ENCODE measurements at regions not wholly inside any gene's neighbourhood (a gene's known extent, or its start where the extent isn't known, plus 50 kb on each side); places are given as distances from the start of the nearest gene placed in this dataset.

DNA sequence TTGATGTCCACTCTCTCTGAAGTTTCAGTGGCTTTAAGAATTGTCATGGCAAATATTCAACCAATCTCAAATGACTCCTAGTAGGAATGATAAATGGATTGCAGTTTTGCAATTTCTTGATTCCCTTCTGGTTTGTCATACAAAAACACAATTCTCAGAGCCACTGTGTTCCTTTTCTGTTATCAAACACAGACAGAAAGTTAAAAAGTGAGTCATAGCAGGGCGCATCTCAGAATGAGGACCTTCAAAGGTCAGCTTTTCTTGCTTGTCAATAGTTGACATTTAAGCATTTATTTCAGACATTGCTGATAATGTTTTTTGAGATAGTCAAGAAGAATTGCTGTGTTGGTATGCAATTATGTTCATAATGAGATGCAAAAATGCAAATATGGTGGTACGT lies 405.9 kb downstream of the NR2F2 start:
- DNase-seq (ENCODE audit: low spot score): no peak

DNA sequence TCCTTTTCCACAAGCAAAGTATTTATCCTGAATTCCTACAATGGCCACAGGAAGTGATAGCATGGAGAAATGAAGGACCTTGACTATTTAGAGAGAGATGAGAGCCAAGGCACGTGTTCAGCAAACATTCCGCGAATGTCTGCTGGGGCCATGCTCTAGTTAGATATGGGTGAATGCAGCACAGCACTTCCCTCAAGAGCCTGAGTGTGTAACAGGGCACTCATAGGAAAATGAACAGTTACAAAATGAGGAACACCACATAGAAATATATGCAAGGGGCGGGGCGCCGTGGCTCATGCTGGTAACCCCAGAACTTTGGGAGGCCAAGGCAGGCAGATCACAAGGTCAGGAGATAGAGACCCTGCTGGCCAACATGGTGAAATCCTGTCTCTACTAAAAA lies 406.9 kb downstream of the NR2F2 start:
- no peak for DNase-seq (ENCODE audit: low spot score)

DNA sequence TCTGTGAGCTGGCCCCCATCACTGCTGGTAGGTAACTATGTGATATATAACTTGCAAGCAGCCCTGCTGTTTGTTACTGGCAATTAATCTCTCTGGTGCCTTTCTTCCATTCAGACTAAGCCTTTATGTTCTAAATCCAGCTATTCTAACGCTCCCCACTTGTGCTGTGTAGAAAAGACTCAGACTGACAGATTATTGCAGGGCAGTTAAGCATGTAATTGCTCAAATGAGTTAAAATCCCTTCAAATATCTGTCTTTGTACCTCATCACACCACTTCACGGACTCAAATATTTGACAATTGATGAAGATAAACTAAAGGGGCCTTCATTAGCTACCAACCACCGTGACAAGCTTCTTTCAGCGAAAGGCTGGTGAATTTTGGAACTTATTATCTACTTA lies 416.2 kb downstream of the NR2F2 start:
- DNase-seq (ENCODE audit: low spot score): no peak

DNA sequence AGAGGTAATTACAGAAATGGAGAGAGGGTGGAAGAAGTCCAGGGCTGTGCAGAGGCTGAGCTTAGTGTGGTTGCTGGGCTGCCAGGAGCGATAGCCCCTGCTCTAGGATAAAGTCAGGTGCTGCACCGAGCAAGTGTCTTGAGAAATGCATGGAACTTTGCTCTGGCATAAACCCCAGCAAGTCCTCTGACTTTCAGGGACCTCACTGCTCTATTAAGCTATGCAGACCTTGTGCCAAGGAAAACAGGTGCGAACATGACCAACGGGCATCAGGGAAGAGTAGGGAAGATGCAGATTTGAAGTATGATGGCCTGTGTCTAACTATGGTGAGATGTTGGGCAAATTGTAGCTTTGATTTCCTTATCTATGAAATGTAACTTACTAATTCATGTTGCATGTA lies 416.8 kb downstream of the NR2F2 start:
- no peak for DNase-seq (ENCODE audit: low spot score)

DNA sequence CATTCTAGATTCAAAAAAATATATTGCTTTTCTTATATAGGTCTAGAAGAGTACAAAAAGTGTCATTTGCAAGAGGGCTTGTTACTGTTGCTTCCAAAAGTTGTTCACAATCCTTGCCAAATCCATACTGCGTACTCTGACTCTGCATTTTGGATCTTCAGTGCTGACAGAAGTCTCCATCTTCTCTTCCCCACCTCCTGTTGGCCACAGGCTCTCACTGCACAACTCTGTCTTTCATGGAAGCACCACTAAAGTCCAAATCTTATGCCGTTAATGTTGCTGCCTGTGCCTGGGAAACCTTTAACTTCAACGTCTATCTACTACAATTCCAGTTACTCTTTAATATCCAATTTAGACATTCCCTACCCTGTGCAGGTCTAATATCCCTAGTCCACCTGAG lies 419.9 kb downstream of the NR2F2 start:
- DNase-seq (ENCODE audit: low spot score): no peak

DNA sequence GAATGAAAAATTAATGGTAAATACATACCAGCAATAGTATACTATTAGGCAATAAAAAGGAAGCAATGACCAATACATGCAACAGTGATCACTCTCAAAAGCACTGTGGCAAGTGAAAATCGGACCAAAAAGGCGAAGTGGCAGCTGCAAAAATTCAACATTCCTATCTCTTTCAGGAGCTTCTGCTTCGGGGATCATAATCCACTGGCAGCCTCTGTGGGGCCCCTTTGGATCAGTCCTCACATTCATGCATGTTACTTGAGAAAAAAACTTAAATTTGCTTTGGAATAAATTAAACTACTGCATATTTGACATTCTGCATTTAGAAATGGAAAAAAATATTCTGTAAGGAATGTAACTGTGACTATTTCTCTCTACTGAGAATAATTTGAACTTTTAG lies 425.6 kb downstream of the NR2F2 start:
- no peak for DNase-seq (ENCODE audit: low spot score)

DNA sequence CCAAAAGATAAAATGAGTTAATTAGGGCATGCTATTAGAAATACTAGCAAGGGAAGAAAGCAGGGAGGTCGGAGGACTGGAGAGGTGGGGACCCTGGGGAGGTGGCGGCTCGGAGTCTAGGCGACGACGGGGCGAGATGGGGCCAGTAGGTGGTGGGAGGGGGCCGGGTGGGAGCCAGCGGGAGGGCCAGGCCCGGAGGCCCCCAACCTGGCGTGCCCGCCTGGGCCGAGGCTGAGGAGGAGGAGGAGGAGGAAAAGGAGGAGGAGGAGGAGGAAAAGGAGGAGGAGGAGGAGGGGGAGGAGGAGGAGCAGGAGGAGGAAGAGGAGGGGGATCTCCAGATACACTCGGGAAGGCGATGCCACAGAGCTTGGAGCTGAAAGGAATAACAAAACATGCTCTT lies 426.2 kb downstream of the NR2F2 start:
- no peak for DNase-seq (ENCODE audit: low spot score)

DNA sequence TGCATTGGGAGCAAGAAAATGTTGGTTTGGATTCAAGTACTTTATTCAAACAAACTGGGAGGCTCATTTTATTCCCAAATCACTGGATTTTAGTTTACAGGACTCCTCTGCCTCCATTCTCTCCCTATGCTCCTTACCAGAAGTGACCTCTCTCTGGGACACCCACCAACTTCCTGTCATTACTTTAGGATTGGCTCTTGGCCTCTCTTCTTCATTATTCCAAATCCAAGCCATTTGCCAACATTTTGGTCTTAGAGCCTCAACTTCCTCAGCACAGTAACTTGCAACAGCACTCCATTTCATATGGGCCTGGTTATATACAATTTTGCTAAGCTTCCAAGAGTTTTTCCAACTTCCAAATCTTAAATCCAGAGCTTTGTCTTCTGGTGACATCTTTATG lies 432.1 kb downstream of the NR2F2 start:
- DNase-seq (ENCODE audit: low spot score): no peak

DNA sequence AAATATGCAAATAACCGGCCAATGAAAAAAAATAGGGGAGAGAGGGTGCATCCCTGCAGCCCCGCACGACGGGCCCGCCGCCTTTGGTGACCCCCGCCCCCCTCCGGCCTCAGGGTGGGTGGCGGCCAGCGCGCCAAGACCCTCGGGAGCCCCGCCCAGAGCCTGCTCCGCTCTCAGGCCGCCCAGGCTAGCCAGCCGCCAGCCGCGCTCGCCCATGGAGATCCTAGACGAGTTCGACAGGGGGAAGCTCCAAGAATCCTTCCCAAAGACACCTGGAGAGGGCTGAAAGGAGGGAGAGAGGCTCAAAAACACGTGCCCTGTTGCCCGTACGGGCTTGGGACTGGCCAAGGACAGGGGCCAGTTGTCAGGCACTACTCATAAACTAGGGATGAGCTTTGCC lies 434.0 kb downstream of the NR2F2 start:
- no peak for DNase-seq (ENCODE audit: low spot score)

DNA sequence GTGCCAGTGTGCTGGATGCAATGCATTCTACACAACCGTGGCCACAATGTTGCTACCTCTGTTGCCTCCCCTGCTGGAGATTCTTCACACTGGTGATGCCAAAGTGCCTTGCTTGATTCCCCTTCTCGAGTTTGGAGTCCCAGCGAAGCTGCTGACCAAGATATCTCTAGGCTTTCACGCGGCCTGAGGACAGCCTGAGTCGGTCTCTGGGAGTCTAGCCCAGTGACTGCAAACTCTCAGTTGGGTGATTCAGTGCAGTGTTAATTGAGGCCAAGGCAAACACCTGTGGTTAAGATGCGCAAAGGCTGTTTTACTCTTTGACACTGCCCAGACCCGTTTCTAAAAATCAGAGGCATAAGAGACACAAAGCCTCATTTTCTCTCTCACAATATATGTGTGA lies 434.4 kb downstream of the NR2F2 start:
- DNase-seq (ENCODE audit: low spot score): no peak

DNA sequence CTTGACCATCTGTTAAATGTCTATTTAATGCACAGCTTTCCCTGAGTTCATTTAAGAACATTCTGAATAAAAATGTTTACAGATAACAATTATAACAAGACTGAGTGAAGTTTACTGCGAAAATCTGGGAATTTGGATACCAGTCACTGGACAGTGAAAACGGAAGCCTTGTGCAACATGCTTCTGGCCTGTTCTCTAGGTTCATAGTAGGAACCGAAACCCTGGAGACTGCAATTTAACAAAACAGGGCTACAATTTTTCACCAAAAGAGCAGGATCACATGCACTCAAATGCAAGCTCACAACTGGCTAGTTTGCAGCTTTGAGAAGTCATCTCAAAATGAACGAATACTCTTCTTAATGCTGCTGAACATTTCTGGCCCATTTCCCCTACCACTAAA lies 435.9 kb downstream of the NR2F2 start:
- DNase-seq (ENCODE audit: low spot score): no peak

DNA sequence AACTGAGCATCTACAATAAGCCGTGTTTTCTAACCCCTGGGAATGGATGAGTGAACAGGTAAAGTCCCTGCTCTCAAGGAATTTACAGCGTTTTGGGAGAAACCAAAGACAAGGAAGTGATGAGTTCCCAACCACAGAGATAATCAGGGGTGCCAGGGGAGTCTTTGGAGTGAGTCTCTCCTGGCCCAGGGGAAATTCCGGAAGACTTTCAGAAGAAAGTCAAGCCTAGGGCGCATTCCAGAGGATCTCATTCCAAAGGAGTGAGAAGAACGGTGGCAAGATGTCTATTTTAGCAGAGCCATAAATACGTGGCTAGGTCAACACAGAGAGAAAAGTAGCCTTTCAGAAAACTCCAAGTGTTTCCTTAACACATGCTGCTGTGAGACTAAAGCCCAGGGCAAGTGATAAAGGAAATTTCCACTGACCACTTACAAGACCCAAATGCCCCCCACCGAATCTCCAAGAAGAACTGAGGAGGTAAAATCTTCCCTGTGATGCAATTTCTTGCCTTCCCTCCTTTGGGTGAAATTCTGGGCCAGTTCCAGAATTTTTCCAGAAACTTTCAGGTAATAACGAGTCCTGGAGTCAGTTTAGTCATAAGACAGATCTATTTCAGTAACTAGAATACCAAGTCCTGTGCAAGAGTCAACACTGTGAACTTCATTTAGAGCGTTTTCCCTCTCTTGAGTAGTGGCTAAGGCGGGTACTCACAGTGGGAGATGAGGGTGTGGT lies 437.4 kb downstream of the NR2F2 start:
- peak; percentile 41 for DNase-seq (ENCODE audit: low spot score)

DNA sequence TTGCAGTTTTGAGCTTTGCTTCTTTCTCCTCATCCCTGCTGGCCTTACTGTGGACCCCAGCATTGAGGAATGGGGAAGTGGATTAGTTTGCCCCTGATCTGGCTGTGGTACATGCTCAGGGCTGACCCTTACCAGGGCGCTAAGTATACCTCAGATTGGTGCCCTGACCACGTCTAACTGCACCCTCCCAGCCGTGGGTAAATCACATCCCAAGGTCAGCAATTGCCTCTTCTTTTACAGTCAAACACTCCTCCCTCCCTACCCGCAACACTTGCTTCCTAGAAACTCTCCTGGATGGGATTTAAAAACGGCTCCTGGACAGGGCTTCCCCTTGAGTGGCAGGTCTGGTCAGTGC lies 437.9 kb downstream of the NR2F2 start:
- no peak for DNase-seq (ENCODE audit: low spot score)

DNA sequence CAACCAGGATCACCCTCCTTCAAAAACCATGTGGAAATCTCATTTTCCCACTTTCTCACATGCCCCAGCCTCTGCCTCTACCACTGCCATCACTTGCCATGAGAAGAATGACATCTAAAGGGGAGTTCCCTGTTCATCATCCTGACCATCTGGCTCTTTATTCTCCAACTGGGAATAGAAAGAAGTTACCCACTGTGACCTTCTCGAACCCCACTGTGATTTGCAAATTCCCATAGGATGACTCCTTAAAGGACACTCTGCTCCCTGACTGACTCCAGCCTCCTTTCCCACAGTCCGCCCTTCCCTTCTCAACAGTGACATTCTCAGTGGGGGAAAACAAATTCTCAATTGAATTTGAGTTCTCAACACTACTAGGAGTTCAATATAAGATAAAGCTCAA lies 440.5 kb downstream of the NR2F2 start:
- DNase-seq (ENCODE audit: low spot score): no peak

DNA sequence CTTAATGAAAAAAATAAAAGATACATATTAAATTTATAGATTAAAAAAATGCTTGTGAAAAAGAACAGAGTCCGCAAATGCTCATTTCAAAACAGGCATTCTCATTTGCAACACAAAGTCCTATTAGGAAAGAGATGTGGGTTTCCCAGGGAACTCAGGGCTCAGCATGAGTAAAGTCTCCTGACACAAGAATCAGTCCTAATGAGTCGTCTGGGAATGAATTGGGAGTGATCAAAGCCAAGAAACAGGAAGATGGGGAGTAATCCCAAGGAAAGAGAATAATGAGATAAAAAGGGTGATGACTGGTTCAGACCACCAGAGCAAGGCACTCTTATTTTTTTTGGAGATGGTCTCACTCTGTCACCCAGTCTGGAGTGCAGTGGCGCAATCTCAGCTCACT lies 443.7 kb downstream of the NR2F2 start:
- no peak for DNase-seq (ENCODE audit: low spot score)

DNA sequence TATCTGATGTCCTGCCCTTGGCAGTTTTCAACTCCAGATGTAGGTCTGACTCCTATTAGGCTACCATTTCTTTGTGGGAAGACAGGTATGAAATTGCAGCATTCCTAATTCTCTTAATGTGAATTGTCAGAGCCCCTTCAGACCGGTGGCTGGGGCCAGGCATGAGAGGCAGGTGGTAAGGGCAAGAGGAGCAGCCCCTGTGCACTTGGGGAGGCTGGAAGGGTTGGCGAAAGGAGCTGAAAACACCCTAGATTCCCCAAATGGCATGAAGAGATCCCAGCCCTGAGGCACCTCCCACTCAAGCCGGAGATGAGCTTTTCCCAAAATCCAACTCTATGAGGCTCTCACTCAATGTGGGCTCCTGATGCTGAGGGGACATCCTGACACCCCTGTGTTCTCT lies 453.2 kb downstream of the NR2F2 start:
- no peak for DNase-seq (ENCODE audit: low spot score)

DNA sequence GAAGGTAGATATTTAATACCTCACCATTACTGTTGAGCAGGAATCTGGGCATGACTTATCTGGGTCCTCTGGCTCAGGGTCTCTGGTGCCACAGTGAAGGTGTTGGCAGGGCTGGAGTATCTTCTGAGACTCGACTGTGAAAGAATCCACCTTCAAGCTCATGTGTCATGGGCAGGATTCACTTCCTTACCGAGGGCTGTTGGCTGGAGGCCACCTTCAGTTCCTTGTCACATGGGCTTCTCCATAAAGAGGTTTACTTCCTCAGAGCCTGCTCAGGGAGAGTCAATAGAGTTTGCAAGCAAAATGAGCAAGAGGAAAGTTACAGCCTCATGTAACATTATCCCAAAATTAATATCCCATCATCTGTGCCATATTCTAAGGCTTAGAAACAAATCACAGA lies 459.5 kb downstream of the NR2F2 start:
- DNase-seq (ENCODE audit: low spot score): peak; percentile 25

DNA sequence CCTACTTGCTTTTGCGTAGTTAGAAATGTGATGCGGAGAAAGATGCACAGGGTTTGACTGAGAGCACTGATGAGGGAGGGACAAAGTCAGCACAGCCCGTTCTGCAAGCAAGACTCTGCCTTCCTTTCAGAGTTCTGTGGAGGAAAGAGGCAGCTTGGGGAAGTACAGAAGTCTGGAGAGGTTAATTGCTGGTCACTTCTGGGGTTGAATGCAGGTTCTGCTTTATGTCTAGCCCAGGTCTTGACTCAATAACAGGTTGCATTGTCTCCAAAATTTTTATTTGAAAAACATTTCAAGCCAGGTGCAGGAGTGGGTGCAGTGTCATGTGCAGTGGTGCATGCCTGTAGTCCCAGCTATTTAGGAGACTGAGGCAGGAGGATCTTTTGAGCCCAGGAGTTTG lies 461.7 kb downstream of the NR2F2 start:
- DNase-seq (ENCODE audit: low spot score): no peak

DNA sequence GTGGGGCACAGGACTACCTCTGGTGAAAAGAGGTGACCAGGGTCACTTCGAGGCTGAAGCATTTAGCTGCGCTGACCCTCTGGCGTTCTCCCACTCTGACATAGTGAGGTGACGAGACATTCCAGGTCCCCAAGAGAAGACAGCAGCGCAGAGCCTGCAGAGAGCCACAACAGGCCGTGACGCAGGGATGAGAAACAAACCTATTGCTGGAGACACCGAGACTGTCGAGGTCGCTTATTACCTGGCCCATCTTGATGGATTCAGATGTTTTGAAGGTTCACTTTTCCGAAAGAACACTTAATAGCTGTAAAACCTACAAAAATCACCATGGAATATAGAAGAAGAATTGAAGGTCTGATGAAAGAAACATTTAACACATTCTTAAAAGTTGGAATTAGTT lies 466.3 kb downstream of the NR2F2 start:
- DNase-seq (ENCODE audit: low spot score): no peak

DNA sequence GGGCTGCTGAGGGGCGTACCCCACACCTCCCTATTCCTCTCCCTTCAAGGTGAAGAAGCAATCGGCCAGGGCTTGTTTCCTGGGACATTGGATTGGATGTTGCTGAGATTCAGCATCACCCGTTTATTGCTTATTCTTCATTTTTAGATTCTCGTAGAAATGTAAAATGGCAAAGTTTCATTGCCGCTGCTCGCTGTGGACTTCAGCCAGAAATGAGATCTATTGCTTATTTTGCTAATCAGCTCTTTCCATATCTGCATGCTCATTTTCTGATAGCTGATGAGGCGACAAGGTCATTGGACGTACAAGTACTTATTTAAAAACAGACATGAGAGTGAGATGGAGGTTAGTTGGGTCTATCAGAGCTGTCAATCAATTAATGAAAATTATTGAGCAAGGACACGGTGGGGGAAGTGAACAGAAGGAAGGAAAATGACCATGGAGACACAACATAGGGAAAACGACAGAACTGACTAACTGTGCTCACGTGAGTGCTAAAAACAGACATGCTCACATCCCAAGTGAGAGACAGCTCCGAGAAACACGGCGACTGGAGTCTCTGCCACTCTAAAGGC lies 471.2 kb downstream of the NR2F2 start:
- no peak for DNase-seq (ENCODE audit: low spot score)

DNA sequence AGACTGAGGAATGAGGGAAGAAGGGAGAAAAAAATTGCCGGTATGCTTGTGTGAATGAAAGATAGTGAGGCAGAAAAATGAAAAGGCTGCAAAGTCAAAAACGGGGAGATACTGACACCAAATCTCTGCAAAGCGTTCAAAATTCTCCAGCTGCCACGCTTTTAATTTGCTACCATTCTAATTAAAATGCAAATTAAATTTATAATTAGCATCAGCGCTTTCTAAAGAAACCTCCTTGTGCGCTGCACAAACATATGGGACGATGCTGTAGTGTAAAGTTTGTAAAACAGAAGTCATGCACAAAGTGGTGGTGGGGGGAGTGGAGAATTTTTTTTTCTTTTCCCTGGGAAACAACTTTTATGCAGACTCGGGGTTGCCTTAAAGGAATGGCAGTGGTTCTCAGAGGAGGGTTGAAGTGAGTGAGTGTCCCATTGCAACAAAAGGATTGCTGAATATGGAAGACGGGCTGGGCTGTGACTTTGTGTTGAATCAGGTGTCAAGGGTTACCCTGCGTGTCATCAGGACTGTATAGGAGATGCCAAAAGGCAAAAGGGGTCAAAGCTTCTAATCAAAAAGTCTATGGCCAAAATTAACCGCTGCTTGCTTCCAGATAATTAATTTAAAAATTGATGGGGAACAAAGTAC lies 472.2 kb downstream of the NR2F2 start:
- DNase-seq (ENCODE audit: low spot score): no peak

DNA sequence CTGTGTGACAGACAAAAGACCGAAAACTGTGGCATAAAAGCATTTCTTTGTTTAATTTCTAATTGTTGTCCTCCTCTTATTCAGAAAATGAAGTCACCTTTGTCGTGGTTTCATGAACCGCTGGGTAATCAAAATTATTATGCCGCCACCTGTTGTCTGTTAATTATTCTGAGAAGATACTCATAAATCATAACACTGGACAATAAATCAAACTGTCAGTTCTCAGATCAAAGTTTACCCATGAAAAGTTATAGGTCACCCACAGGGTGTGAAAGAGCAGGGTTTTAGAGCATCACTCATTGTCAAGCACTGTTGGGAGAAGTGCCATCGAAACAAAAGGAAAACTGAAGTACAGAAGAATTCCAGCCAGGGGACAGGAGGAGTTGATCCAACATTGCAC lies 474.3 kb downstream of the NR2F2 start:
- no peak for DNase-seq (ENCODE audit: low spot score)

DNA sequence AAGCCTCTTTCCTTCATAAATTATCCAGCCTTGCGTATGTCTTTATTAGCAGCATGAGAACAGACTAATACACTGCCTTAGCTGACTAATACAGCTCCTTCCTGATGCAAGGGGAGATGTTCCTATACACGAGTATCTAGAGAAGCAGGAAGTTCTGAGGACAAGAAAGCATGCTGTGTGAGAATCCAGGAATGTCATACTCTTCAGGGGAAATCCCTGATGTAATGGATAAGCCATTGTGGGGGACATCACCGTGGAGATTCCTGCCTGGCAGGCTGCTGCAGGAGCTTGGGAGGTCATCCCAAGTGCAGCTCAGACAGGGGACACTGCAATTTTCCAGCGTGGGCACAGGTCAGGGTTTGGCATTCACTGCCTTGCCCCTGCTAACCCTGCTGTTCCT lies 476.9 kb downstream of the NR2F2 start:
- no peak for DNase-seq (ENCODE audit: low spot score)

DNA sequence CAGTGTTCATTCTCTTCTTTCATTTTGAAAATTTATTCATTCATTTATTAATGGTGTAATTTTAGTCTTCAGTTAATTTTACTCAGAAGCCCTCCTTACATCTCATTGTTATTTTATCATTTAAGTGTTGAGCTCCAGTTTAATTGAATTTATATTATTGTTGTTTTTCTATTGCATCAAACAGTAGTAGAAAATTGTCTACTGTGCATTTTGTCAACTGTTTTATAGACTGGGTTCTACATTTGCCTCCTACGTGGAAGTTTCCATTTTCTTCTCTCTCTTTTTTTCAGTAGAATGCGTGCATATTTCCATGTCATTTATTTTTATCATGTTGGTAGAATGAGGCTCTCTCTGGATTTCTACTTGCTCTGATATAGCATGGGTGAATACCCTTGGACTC lies 487.4 kb downstream of the NR2F2 start:
- DNase-seq (ENCODE audit: low spot score): no peak
